ENCODE measurements at regions not wholly inside any gene's neighbourhood (a gene's known extent, or its start where the extent isn't known, plus 50 kb on each side); places are given as distances from the start of the nearest gene placed in this dataset.

GRCh38 chr18:65124633-65125032 lies 626.2 kb upstream of the CDH7 start:
- Histone ChIP-seq H3K4ac (ENCODE audit: low read depth, low read length) (no peak overlapping the region), H3T11ph (ENCODE audit: low read length) (no peak overlapping the region), H3K18ac (ENCODE audit: insufficient read length, low read depth, low read length) (no peak overlapping the region), H3K79me1 (ENCODE audit: insufficient read depth, low read depth, low read length, poor library complexity, severe bottlenecking) (no peaks in the 10 kb centered on the region), H3K56ac (ENCODE audit: insufficient read length, low read depth, low read length) (no peak overlapping the region), H3K9me3 (ENCODE audit: control insufficient read depth, low read depth, low read length) (peaks cover 15% of the 10 kb centered on the region), H3K79me2 (ENCODE audit: insufficient read depth, low read length) (no peaks in the 10 kb centered on the region), H2AFZ (ENCODE audit: low read length) (no peak overlapping the region), H4K5ac (ENCODE audit: insufficient read length, low read depth, low read length) (no peak overlapping the region), H2BK12ac (ENCODE audit: insufficient read length, low read depth, low read length) (no peak overlapping the region), H2BK20ac (ENCODE audit: low read depth, low read length, poor library complexity, severe bottlenecking) (no peak overlapping the region), H4K91ac (ENCODE audit: insufficient read length, low read depth, low read length) (no peak overlapping the region), H3K9ac (ENCODE audit: extremely low read depth, insufficient read length, low read length) (no peak overlapping the region), H2AK5ac (ENCODE audit: insufficient read length, low read length) (no peak overlapping the region), H2BK120ac (ENCODE audit: low read depth, low read length, poor library complexity, severe bottlenecking) (no peak overlapping the region), H3K27ac (ENCODE audit: insufficient read length, low read depth, low read length) (no peak overlapping the region), H4K20me1 (ENCODE audit: control insufficient read depth, insufficient read depth, insufficient read length) (no peaks in the 10 kb centered on the region), H2BK5ac (ENCODE audit: insufficient read length, low read length) (no peak overlapping the region), H3K4me1 (ENCODE audit: insufficient read depth, low read length) (no peaks in the 10 kb centered on the region), H3K27me3 (ENCODE audit: insufficient read depth, low read length) (no peaks in the 10 kb centered on the region), H3K4me2 (ENCODE audit: insufficient read depth, insufficient read length, low read length) (no peak overlapping the region), H3K23ac (ENCODE audit: insufficient read length, low read depth, low read length) (no peak overlapping the region), H3K14ac (ENCODE audit: insufficient read depth, low read length) (no peak overlapping the region), H4K8ac (replicated peaks; ENCODE audit: insufficient read length, low read depth, low read length) (no peak overlapping the region), H2BK15ac (ENCODE audit: low read depth, low read length) (no peak overlapping the region), H3K23me2 (ENCODE audit: insufficient read length, low read depth, low read length, poor library complexity, severe bottlenecking) (no peaks in the 10 kb centered on the region)
- WGBS (ENCODE audit: extremely low coverage, insufficient read length, low lambda C conversion rate): no CpG with 5 or more reads among the region's 3 CpGs
- no peak for DNase-seq
- Mint-ChIP-seq H3K36me3 (ENCODE audit: insufficient read depth in 1 of 3, low read depth in 3 of 3) (peaks cover 17 to 34% (median 17%) of the 10 kb centered on the region in 3 experiments), H3K9me3 (peaks cover 31 to 40% of the 10 kb centered on the region in 2 experiments), H3K27me3 (ENCODE audit: low read depth) (no peaks in the 10 kb centered on the region), H3K4me3 (no peak overlapping the region), H3K27ac (no peak overlapping the region), H3K4me1 (no peaks in the 10 kb centered on the region)
- TF ChIP-seq CTCF (conservative IDR thresholded peaks at IDR 0.05): no peak
